ENCODE measurements at regions not wholly inside any gene's neighbourhood (a gene's known extent, or its start where the extent isn't known, plus 50 kb on each side); places are given as distances from the start of the nearest gene placed in this dataset.

- no peak overlapping the region for H3K9ac ChIP-seq (ENCODE audit: low read length)
- intact Hi-C loops (cut with micrococcal nuclease) = no loop called here
- Mint-ChIP-seq H3K4me1 (peaks cover 3% of the 10 kb centered on the region), H3K27ac (no peak overlapping the region), H3K4me3 (no peak overlapping the region), H3K27me3 (peaks cover 39% of the 10 kb centered on the region), H3K9me3 (ENCODE audit: insufficient read depth) (no peaks in the 10 kb centered on the region)
- H3K79me2 ChIP-seq (ENCODE audit: control insufficient read depth, insufficient read depth, low read length) = no peaks in the 10 kb centered on the region
- H3K4me2 ChIP-seq (replicated peaks; ENCODE audit: low read depth, low read length, poor library complexity, severe bottlenecking) = no peak overlapping the region
- no peak overlapping the region for H2AFZ ChIP-seq (ENCODE audit: insufficient read depth, low read depth, low read length, poor library complexity, severe bottlenecking)
- H3K4me1 ChIP-seq (ENCODE audit: control insufficient read depth in 2 of 2, insufficient read depth in 2 of 2, low read length in 2 of 2) = peaks cover 0 to 4% of the 10 kb centered on the region in 2 donors
- DNase-seq (no peak), ATAC-seq (ENCODE audit: low read depth) (no peak)
- no peak overlapping the region for H3K27ac ChIP-seq (ENCODE audit: low read length in 2 of 2)
- POLR2A ChIA-PET = no interaction called here
- H3K9me3 ChIP-seq (ENCODE audit: control extremely low read depth in 1 of 3, control insufficient read depth in 2 of 3, insufficient read depth in 1 of 3, low read length in 2 of 3) = peaks cover 0 to 22% (median 0%) of the 10 kb centered on the region in 3 donors
- peaks cover 0 to 16% (median 6%) of the 10 kb centered on the region in 4 experiments for H3K27me3 ChIP-seq (replicated peaks in 1 of 4; ENCODE audit: control extremely low read depth in 1 of 4, control insufficient read depth in 3 of 4, insufficient read depth in 4 of 4, low read length in 3 of 4)
- CTCF ChIA-PET = no interaction called here
- 74% methylated on average over 6 of the region's 6 CpGs for WGBS (ENCODE audit: insufficient coverage)
- no peaks in the 10 kb centered on the region for H4K20me1 ChIP-seq (ENCODE audit: control insufficient read depth, insufficient read depth, low read length, poor library complexity, severe bottlenecking)
- no peaks in the 10 kb centered on the region for H3K36me3 ChIP-seq (replicated peaks in 1 of 2; ENCODE audit: control extremely low read depth in 1 of 2, control insufficient read depth in 1 of 2, extremely low read depth in 1 of 2, insufficient read depth in 2 of 2, low read length in 1 of 2)
- no peak for TF ChIP-seq CTCF (IDR thresholded peaks at IDR 0.05)
- no peak for TF ChIP-seq EZH2 (IDR thresholded peaks at IDR 0.05; ENCODE audit: borderline replicate concordance, insufficient read depth, low read depth, low read length, poor library complexity, severe bottlenecking)
- no peak overlapping the region for H3K4me3 ChIP-seq (ENCODE audit: control extremely low read depth in 1 of 5, extremely low read depth in 1 of 5, insufficient read depth in 1 of 5, low read depth in 2 of 5, low read length in 4 of 5)
Observed at GRCh38 chr2:120587997-120588336, 147.7 kb upstream of the GLI2 start.

- ATAC-seq (ENCODE audit: low read depth) (no peak), DNase-seq (no peak)
- Mint-ChIP-seq H3K4me3 (no peak overlapping the region), H3K4me1 (peaks cover 3% of the 10 kb centered on the region), H3K9me3 (ENCODE audit: insufficient read depth) (no peaks in the 10 kb centered on the region), H3K27ac (no peak overlapping the region), H3K27me3 (peaks cover 38% of the 10 kb centered on the region)
- Histone ChIP-seq H3K27ac (ENCODE audit: low read length in 2 of 2) (no peak overlapping the region), H3K27me3 (replicated peaks in 1 of 4; ENCODE audit: control extremely low read depth in 1 of 4, control insufficient read depth in 3 of 4, insufficient read depth in 4 of 4, low read length in 3 of 4) (peaks cover 0 to 16% (median 6%) of the 10 kb centered on the region in 4 experiments), H3K4me2 (replicated peaks; ENCODE audit: low read depth, low read length, poor library complexity, severe bottlenecking) (no peak overlapping the region), H3K36me3 (replicated peaks in 1 of 2; ENCODE audit: control extremely low read depth in 1 of 2, control insufficient read depth in 1 of 2, extremely low read depth in 1 of 2, insufficient read depth in 2 of 2, low read length in 1 of 2) (no peaks in the 10 kb centered on the region), H3K79me2 (ENCODE audit: control insufficient read depth, insufficient read depth, low read length) (no peaks in the 10 kb centered on the region), H4K20me1 (ENCODE audit: control insufficient read depth, insufficient read depth, low read length, poor library complexity, severe bottlenecking) (no peaks in the 10 kb centered on the region), H3K9me3 (ENCODE audit: control extremely low read depth in 1 of 3, control insufficient read depth in 2 of 3, insufficient read depth in 1 of 3, low read length in 2 of 3) (peaks cover 0 to 15% (median 0%) of the 10 kb centered on the region in 3 donors), H3K4me3 (ENCODE audit: control extremely low read depth in 1 of 5, extremely low read depth in 1 of 5, insufficient read depth in 1 of 5, low read depth in 2 of 5, low read length in 4 of 5) (no peak overlapping the region), H2AFZ (ENCODE audit: insufficient read depth, low read depth, low read length, poor library complexity, severe bottlenecking) (no peak overlapping the region), H3K4me1 (ENCODE audit: control insufficient read depth in 2 of 2, insufficient read depth in 2 of 2, low read length in 2 of 2) (peaks cover 0 to 4% of the 10 kb centered on the region in 2 donors), H3K9ac (ENCODE audit: low read length) (no peak overlapping the region)
- 90% methylated on average over 6 of the region's 8 CpGs for WGBS (ENCODE audit: insufficient coverage)
- POLR2A ChIA-PET = no interaction called here
- intact Hi-C loops (cut with micrococcal nuclease) = no loop called here
- CTCF ChIA-PET = no interaction called here
- TF ChIP-seq EZH2 (IDR thresholded peaks at IDR 0.05; ENCODE audit: borderline replicate concordance, insufficient read depth, low read depth, low read length, poor library complexity, severe bottlenecking) (no peak), CTCF (IDR thresholded peaks at IDR 0.05) (no peak)
Observed at GRCh38 chr2:120589771-120590608, 145.7 kb upstream of the GLI2 start.

Data from B cell (primary cell).